ENCODE measurements at regions not wholly inside any gene's neighbourhood (a gene's known extent, or its start where the extent isn't known, plus 50 kb on each side); places are given as distances from the start of the nearest gene placed in this dataset.

DNA sequence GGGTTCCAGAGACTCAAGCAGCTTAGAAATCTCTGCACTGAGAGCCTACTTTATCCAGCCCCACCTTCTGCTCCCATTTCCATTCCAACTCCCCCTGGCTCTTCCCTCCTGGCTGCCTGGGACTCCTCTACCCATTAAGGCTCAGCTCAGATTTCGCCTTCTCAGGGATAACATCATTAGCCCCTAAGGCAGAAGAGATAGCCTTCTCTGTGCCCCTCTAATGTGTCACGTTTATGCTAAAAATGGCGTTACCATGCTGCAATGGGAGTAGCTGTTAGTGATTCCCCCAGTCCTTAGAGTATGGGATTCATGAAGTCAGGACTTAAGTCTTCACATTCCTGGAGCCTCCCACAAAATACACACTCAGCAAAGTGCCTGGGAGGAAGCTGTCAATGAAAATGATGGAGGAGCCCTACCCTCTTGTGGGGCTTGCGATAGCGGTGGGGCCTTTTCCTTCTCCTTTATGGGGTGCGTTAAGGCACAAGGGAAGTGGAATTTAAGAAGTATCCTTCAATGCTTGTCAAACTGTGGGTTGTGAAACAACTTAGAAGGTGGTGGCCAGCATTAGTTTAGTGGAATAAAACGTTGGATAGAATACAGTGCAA lies 144.7 kb upstream of the COPS8 start:
- TF ChIP-seq POLR2AphosphoS2 (IDR thresholded peaks at IDR 0.05; ENCODE audit: low read length), result no peak
- no peak for TF ChIP-seq GTF2E2 (tag; IDR thresholded peaks at IDR 0.05)
- TF ChIP-seq MAFG (tag; conservative IDR thresholded peaks at IDR 0.05), result no peak
- TF ChIP-seq JUN (IDR thresholded peaks at IDR 0.05; ENCODE audit: borderline replicate concordance, low read depth, low read length), result no peak
- no peak for TF ChIP-seq JUN (CRISPR knock-in tag; IDR thresholded peaks at IDR 0.05; ENCODE audit: borderline replicate concordance)
- TF ChIP-seq ZNF146 (CRISPR knock-in tag; IDR thresholded peaks at IDR 0.05; ENCODE audit: unreplicated experiment), result no peak
- TF ChIP-seq ZNF780A (CRISPR knock-in tag; IDR thresholded peaks at IDR 0.05), result no peak
- TF ChIP-seq ZNF512 (tag; IDR thresholded peaks at IDR 0.05), result no peak
- no peak for TF ChIP-seq MEF2A (IDR thresholded peaks at IDR 0.05; ENCODE audit: control insufficient read depth, low read depth, low read length)
- no peak for TF ChIP-seq CBX8 (IDR thresholded peaks at IDR 0.05; ENCODE audit: borderline replicate concordance, extremely low read depth, low read depth, low read length, poor library complexity, severe bottlenecking)
- TF ChIP-seq PATZ1 (CRISPR knock-in tag; IDR thresholded peaks at IDR 0.05; ENCODE audit: borderline replicate concordance), result no peak
- TF ChIP-seq RNF2 (IDR thresholded peaks at IDR 0.05), result no peak
- TF ChIP-seq POLR2A (conservative IDR thresholded peaks at IDR 0.05), result no peak
- TF ChIP-seq PHF8 (IDR thresholded peaks at IDR 0.05; ENCODE audit: borderline replicate concordance, low read length), result no peak
- no peak for TF ChIP-seq ZBTB34 (CRISPR knock-in tag; IDR thresholded peaks at IDR 0.05)

Data from K562 (cell line).